GM18508 (cell line): ENCODE measurements at regions not wholly inside any gene's neighbourhood (a gene's known extent, or its start where the extent isn't known, plus 50 kb on each side); places are given as distances from the start of the nearest gene placed in this dataset.
"Not testable (repeated sequence)": the region's sequence is repeated elsewhere in the genome, so short reads cannot be mapped to it uniquely, and the experiment has no call there.

Source experiments
- ATAC-seq: cut with Tn5 transposase; IDR thresholded peaks from one replicate; pipeline ENCODE4 v1.9.1; 2021; ENCODE audit warnings: moderate number of reproducible peaks; ENCODE audit not compliant: insufficient read depth, unreplicated experiment

GRCh38 chr12:43255522-43256111, 296.4 kb downstream of the ADAMTS20 start:
- ATAC-seq, result no peak

DNA sequence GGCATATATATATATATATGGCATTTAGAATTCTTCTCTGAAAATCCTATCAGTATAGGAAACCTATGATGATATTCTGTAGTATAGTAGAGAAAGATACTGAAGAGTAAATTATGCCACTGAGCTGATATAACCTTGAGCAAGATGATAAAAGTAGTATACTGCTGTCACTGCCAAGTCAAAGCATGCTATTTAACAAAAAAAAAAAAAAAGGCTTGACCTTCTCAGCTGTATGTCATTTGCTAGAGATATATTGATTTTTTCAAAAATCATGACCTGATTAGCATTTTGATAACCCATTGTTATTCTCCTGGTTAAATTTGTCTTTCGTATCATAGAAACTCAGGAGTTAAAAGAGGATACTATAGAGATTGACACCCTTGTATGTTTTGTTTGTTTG, 299.4 kb downstream of the ADAMTS20 start:
- no peak for ATAC-seq

DNA sequence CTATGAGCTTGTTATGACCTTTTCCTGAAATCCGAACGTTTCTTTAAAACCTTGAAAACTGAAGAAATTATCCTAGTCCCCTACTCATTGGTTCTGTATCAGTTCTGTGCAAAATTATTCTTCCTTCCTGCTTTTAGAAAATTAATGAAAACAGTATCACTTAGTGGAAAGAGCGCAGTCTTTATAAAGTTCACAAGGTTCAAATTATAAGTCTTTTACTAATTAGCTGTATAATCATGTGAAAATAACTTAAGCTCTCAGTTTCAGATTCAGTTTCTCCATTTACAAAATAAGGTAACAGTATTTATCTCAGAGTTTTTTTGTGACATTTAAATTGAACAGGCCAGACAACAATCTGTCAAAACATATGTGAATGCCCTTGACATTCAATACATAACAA, 306.1 kb downstream of the ADAMTS20 start:
- ATAC-seq, result no peak

- no peak for ATAC-seq
Measured at GRCh38 chr12:43241986-43242385, 310.0 kb downstream of the ADAMTS20 start.

DNA sequence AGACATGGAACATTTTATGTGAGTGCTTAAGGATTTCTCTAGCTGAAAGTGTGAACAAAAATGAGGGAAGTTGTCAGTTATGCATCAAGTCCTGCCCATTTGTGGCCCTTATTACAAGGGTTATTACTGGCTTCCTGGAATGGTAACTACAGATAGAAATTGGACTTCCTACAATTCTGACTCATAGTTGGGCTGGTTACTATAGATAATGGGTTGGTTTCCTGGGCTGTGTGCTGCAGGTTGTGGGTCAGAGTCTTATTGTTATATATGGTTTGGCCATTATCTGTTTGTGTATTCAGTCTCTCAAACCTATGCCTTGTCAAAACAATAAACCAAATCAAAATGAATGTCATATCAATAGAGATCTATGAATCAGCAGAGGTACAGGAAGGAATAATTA, 313.7 kb downstream of the ADAMTS20 start:
- no peak for ATAC-seq

DNA sequence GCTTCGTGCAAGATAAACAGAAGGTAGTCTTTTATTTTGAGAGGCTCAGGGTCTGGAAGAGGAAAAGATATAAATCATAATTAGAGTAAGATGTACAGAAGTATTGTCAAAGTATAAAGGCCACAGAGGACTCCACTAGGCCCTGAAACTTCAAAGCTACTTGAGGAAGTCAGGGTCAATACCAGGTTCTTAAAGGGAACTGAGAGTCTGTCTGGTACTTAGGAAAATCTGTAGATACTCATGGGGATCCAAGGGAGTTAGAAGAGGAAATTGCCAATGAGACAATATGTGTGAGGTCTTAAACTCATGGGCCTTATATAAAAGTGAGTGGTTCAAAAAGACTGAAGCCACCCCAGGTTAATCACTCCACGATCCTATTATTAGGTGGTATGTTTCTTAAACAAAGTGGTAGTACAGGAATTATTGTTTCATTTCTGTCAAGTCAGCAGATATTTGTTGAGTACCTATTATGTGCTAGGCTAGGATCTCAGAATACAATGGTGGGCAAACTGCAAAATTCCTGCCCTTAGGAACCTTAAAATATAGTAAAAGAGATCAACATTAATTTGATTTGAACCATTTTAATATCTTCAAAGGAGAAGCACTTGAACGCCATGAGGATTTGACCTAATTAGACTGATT, 314.6 kb downstream of the ADAMTS20 start:
- no peak for ATAC-seq

DNA sequence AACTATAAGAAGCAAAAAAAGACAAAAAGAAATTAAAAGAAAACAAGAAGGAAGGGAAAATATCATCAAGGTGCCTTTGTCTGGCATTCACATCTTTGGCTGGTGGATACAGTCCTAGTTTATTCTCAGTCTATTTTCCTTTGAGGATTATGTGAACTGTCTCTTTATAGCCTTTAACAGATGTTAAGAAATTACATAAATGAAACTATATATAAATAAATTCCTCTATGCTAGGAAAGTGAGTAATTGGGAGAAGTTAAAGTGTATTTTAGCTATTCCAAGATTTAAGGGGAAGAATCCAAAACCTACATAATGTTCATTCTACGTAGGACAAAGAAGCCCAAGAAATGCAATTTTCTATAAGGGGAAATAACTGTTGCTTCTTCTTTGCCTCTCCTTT, 316.3 kb downstream of the ADAMTS20 start:
- no peak for ATAC-seq

GRCh38 chr12:43233861-43234260, 318.1 kb downstream of the ADAMTS20 start:
- ATAC-seq, result no peak

DNA sequence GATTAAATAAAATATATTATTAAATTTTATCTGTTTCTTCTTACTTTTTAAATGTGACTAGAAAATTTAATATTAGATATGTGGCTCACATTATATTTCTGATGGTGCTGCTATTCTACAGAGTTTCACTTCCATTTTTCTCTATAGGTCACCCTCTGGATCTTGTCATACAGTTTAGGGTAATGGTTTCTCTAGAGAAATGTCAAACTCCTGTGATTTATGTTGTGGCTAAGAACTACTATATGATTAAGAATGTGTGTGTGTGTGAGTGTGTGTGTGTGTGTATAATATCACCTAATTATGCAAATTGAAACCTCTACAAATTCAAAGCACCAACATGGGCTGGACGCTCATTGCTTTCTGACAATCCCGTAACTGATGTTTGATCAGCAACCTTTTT, 325.9 kb downstream of the ADAMTS20 start:
- no peak for ATAC-seq

DNA sequence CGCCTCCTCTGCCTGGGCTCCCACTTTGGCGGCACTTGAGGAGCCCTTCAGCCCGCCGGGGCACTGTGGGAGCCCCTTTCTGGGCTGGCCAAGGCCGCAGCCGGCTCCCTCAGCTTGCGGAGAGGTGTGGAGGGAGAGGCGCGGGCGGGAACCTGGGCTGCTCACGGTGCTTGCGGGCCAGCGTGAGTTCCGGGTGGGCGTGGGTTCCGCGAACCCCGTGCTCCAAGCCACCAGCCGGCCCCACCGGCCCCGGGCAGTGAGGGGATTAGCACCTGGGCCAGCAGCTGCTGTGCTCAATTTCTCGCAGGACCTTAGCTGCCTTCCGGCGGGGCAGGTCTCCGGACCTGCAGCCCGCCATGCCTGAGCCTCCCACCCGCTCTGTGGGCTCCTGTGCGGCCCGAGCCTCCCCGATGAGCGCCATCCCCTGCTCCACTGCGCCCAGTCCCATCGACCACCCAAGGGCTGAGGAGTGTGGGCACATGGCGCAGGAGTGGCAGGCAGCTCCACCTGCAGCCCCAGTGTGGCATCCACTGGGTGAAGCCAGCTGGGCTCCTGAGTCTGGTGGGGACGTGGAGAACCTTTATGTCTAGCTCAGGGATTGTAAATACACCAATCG, 327.7 kb downstream of the ADAMTS20 start:
- not testable (repeated sequence) for ATAC-seq

- ATAC-seq, result no peak
Measured at GRCh38 chr12:43222796-43223195, 329.2 kb downstream of the ADAMTS20 start.

GRCh38 chr12:43221216-43221615, 330.8 kb downstream of the ADAMTS20 start:
- no peak for ATAC-seq

DNA sequence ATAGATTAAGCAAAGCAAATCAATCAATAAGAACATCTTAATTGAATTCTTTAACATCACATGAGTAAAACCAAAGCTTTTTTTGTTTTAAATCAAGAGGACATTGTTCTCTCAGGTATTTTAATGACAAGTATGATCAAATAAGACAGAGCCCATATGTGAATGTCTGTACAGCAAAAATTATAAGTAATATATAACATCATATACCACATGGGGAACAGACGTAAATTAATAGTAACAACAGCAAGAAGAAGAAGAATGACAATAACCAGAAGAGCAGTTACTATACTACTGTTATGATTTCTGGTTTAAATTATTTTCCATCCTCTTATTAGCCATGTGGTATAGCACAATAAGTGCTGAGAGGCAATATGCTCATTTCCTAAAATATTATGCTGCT, 335.5 kb downstream of the ADAMTS20 start:
- ATAC-seq, result no peak

DNA sequence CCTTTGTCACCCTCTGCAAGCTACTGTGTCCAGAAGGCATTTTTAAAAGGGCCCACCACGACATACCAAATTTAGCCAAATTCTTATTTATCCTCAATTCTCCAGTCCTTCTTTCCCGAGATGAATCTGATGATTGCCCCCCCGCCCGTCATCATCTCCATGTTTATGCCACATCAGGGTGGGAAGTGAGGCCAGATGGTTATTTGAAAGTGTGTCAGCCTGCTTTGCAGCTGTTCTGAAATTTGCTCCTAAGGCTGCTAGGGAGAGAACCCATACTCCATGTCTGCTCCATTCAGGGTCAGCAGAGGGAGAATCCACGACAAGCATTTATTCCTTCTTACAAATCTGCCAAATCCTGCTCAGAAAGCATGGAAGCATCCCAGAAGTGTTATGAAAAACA, 337.8 kb downstream of the ADAMTS20 start:
- ATAC-seq, result no peak

- no peak for ATAC-seq
Measured at GRCh38 chr12:43213608-43214007, 338.4 kb downstream of the ADAMTS20 start.

- ATAC-seq, result peak; percentile 93
Measured at GRCh38 chr12:43210485-43211192, 341.4 kb downstream of the ADAMTS20 start.

- no peak for ATAC-seq
Measured at GRCh38 chr12:43208627-43209026, 343.4 kb downstream of the ADAMTS20 start.

- ATAC-seq, result no peak
Measured at GRCh38 chr12:43208221-43208620, 343.8 kb downstream of the ADAMTS20 start.

GRCh38 chr12:43206396-43206795, 345.6 kb downstream of the ADAMTS20 start:
- no peak for ATAC-seq

DNA sequence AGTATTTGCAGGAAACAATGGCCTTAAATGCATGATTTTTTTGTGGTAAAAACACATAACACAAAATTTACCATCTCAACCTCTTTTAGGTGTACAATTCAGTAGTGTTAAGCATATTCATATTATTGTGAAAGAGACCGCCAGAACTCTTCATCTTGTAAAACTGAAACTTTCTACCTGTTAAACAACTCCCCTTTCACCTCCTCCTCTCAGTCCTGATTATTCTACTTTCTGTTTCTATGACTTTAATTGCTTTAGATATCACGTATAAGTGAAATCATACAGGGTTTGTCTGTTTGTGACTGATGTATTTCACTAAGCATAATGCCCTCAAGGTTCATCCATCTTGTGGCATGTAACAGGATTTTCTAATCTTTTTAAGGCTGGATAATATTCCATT, 353.4 kb downstream of the ADAMTS20 start:
- ATAC-seq, result no peak

DNA sequence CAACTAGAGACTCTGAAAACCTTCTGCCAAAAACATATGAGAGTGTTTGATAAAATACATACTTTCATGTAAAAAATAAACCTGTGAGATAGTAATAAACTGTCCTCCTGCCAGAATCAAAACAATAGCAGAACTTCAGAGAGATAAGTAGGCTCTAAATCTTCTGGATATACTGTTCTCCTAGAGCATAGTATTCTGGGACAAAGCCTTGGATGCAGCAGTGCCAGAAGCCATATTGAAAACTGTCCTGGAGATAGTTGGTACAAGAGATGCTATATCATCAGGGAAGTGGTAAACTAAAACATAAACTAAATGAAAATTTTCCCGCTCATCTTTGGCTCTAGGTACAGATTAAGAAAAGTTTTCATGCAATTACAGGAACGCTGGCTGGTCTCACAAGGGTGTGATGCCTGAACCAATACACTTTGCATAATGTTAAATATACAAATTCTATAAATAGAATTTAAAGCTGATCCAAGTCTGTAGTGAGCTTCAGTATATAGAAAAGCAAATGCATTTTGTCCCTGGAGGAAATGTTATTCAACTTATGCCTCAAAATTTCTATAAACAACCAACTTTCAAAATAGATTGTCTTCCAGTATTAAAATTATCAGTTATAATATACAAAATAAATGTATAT, 355.6 kb downstream of the ADAMTS20 start:
- no peak for ATAC-seq
